GM19025 (cell line): ENCODE measurements at regions not wholly inside any gene's neighbourhood (a gene's known extent, or its start where the extent isn't known, plus 50 kb on each side); places are given as distances from the start of the nearest gene placed in this dataset.

ENCODE experiments used
- ATAC-seq: cut with Tn5 transposase; IDR thresholded peaks from one replicate; pipeline ENCODE4 v1.9.1; 2021; ENCODE audit warnings: mild to moderate bottlenecking, low read depth, moderate library complexity; ENCODE audit not compliant: unreplicated experiment

- ATAC-seq = peak; percentile 71
Observed at GRCh38 chr6:11366183-11366933, 133.9 kb upstream of the NEDD9 start.

GRCh38 chr6:11364971-11365397, 132.5 kb upstream of the NEDD9 start:
- no peak for ATAC-seq

GRCh38 chr6:11363881-11364576, 131.6 kb upstream of the NEDD9 start:
- no peak for ATAC-seq

- no peak for ATAC-seq
Observed at GRCh38 chr6:11362564-11362963, 130.1 kb upstream of the NEDD9 start.

GRCh38 chr6:11358904-11359830, 126.7 kb upstream of the NEDD9 start:
- ATAC-seq = no peak

GRCh38 chr6:11357285-11357684, 124.8 kb upstream of the NEDD9 start:
- ATAC-seq = no peak

GRCh38 chr6:11356404-11357155, 124.1 kb upstream of the NEDD9 start:
- ATAC-seq = no peak

GRCh38 chr6:11353921-11354389, 121.5 kb upstream of the NEDD9 start:
- ATAC-seq = no peak

- no peak for ATAC-seq
Observed at GRCh38 chr6:11350294-11350693, 117.8 kb upstream of the NEDD9 start.

GRCh38 chr6:11349880-11350279, 117.4 kb upstream of the NEDD9 start:
- ATAC-seq = no peak

GRCh38 chr6:11346516-11346915, 114.0 kb upstream of the NEDD9 start:
- no peak for ATAC-seq

GRCh38 chr6:11345536-11345935, 113.1 kb upstream of the NEDD9 start:
- no peak for ATAC-seq

- ATAC-seq = no peak
Observed at GRCh38 chr6:11343963-11344723, 111.7 kb upstream of the NEDD9 start.

GRCh38 chr6:11341867-11342266, 109.4 kb upstream of the NEDD9 start:
- ATAC-seq = no peak

GRCh38 chr6:11341303-11341702, 108.8 kb upstream of the NEDD9 start:
- ATAC-seq = no peak

- ATAC-seq = no peak
Observed at GRCh38 chr6:11339380-11339779, 106.9 kb upstream of the NEDD9 start.

GRCh38 chr6:11337306-11337705, 104.8 kb upstream of the NEDD9 start:
- ATAC-seq = no peak

- ATAC-seq = no peak
Observed at GRCh38 chr6:11335826-11336225, 103.4 kb upstream of the NEDD9 start.

GRCh38 chr6:11333132-11333849, 100.8 kb upstream of the NEDD9 start:
- peak; percentile 60 for ATAC-seq
